Endothelial cell of umbilical vein (primary cell): ENCODE measurements at regions not wholly inside any gene's neighbourhood (a gene's known extent, or its start where the extent isn't known, plus 50 kb on each side); places are given as distances from the start of the nearest gene placed in this dataset.

Experiments
- BruUV-seq: library from RNA; stranded (reverse); fragments of 400-500 nt; replicated peaks from 2 replicates; lab custom pipeline; 2021; lab: Mats Ljungman, UMichigan
- CTCF ChIA-PET: fragments of 300-600, 350-600 bp; sonication (Branson Sonifier 250); formaldehyde crosslinking; loops from one replicate; lab custom pipeline; 2021; ENCODE audit warnings: antibody characterized with exemption, inconsistent platforms; lab: Charles Lee
- POLR2A ChIA-PET: fragments of 300-600, 350-600 bp; sonication (Branson Sonifier 250); formaldehyde crosslinking; loops from one replicate; lab custom pipeline; 2021; ENCODE audit warnings: antibody characterized with exemption, inconsistent platforms; lab: Charles Lee
- DNase-seq: peaks from one replicate; pipeline ENCODE4 v3.0.0-alpha.2; 2011; ENCODE audit warnings: low read depth, low spot score
- FAIRE-seq: peaks from 2 replicates; lab custom pipeline; 2011; peaks lifted over from hg19 to GRCh38; lab: Jason Lieb, UNC
- H2AFZ ChIP-seq: 2 replicates; pipeline ENCODE4 v1.6.0; 2012; ENCODE audit warnings: low read depth, low read length, control low read depth, inconsistent platforms
- H3K27ac ChIP-seq: 2 replicates; pipeline ENCODE4 v1.5.1; 2011; ENCODE audit warnings: low read depth, mild to moderate bottlenecking, control low read depth, low read length, moderate library complexity; ENCODE audit not compliant: insufficient read depth
- H3K27me3 ChIP-seq, 2 experiments: 2 replicates each; pipeline versions ENCODE4 v1.6.0 to v1.6.1; 2011; ENCODE audit warnings: low read length in 2 of 2, mixed read lengths in 1 of 2; ENCODE audit not compliant: control insufficient read depth in 2 of 2, insufficient read depth in 2 of 2
- H3K36me3 ChIP-seq, 2 experiments: 2 replicates in 1 of 2; 3 replicates in 1 of 2; pipeline ENCODE4 v1.5.1; 2011; ENCODE audit warnings: low read length in 2 of 2, mild to moderate bottlenecking in 1 of 2, moderate library complexity in 1 of 2; ENCODE audit not compliant: control insufficient read depth in 2 of 2, insufficient read depth in 2 of 2; ENCODE audit errors: extremely low read depth in 1 of 2
- H3K4me1 ChIP-seq: 3 replicates; pipeline ENCODE4 v1.5.1; 2011; ENCODE audit warnings: mild to moderate bottlenecking, low read length; ENCODE audit not compliant: control insufficient read depth, insufficient read depth; ENCODE audit errors: extremely low read depth
- H3K4me2 ChIP-seq: 2 replicates; pipeline ENCODE4 v1.6.1; 2011; ENCODE audit warnings: low read length, control low read depth, mixed read lengths; ENCODE audit not compliant: insufficient read depth
- H3K4me3 ChIP-seq, 3 experiments: fragments of 200-600 bp in 1 of 3; sonication (generic), shearing (Covaris generic) in 1 of 3; replicated peaks in 1 of 3; 2 replicates each; pipeline ENCODE4 v1.5.1; 2011 to 2016; ENCODE audit warnings: control low read depth in 3 of 3, low read length in 3 of 3, mild to moderate bottlenecking in 2 of 3, inconsistent platforms in 1 of 3, low read depth in 1 of 3, moderate library complexity in 1 of 3; ENCODE audit not compliant: insufficient read depth in 1 of 3
- H3K79me2 ChIP-seq: 2 replicates; pipeline ENCODE4 v1.6.0; 2012; ENCODE audit warnings: low read length, inconsistent platforms; ENCODE audit not compliant: control insufficient read depth, insufficient read depth
- H3K9ac ChIP-seq: replicated peaks from 2 replicates; pipeline ENCODE3; 2011; ENCODE audit warnings: low read length, control low read depth; ENCODE audit not compliant: insufficient read depth; ENCODE audit errors: extremely low read depth
- H3K9me1 ChIP-seq: replicated peaks from 3 replicates; pipeline ENCODE4 v1.6.0; 2011; ENCODE audit warnings: mild to moderate bottlenecking, low read length; ENCODE audit not compliant: control insufficient read depth, insufficient read depth; ENCODE audit errors: extremely low read depth
- H3K9me3 ChIP-seq: replicated peaks from 2 replicates; pipeline ENCODE4 v1.5.1; 2012; ENCODE audit warnings: low read length, inconsistent platforms; ENCODE audit not compliant: control insufficient read depth, insufficient read depth
- H4K20me1 ChIP-seq: replicated peaks from 2 replicates; pipeline ENCODE3; 2011; ENCODE audit warnings: mild to moderate bottlenecking, low read length; ENCODE audit not compliant: control insufficient read depth, insufficient read depth; ENCODE audit errors: extremely low read depth
- EZH2 ChIP-seq: IDR thresholded peaks from 2 replicates; pipeline ENCODE4 v1.6.1; 2012; ENCODE audit warnings: borderline replicate concordance, low read depth, mild to moderate bottlenecking, moderate library complexity, low read length, inconsistent platforms; ENCODE audit not compliant: severe bottlenecking
- FOS ChIP-seq: IDR thresholded peaks from 2 replicates; pipeline ENCODE4 v1.6.1; 2011; ENCODE audit warnings: mild to moderate bottlenecking, low read length, moderate library complexity, borderline replicate concordance; ENCODE audit not compliant: insufficient read depth
- GATA2 ChIP-seq: IDR thresholded peaks from 2 replicates; pipeline ENCODE4 v1.7.0; 2011; ENCODE audit warnings: low read depth, mild to moderate bottlenecking, moderate library complexity, mixed read lengths, low read length; ENCODE audit not compliant: insufficient read length, insufficient read depth
- JUN ChIP-seq: IDR thresholded peaks from 2 replicates; pipeline ENCODE4 v1.6.1; 2011; ENCODE audit warnings: borderline replicate concordance, low read depth; ENCODE audit not compliant: insufficient read length, insufficient read depth
- MAX ChIP-seq: IDR thresholded peaks from 2 replicates; pipeline ENCODE4 v1.6.1; 2011; ENCODE audit not compliant: insufficient read depth, insufficient read length
- MYC ChIP-seq: IDR thresholded peaks from one replicate; pipeline ENCODE4 v1.6.1; 2011; ENCODE audit warnings: mild to moderate bottlenecking, low read depth, low read length
- POLR2A ChIP-seq: IDR thresholded peaks from 2 replicates; pipeline ENCODE4 v1.6.1; 2012; ENCODE audit warnings: low read depth, mild to moderate bottlenecking, control low read depth, low read length
- POLR2AphosphoS5 ChIP-seq: IDR thresholded peaks from 2 replicates; pipeline ENCODE4 v1.6.1; 2012; ENCODE audit warnings: low read depth, mild to moderate bottlenecking, control low read depth, low read length, moderate library complexity; ENCODE audit not compliant: insufficient read depth
- dilution Hi-C: fragments of 300-500 bp; cut with MboI; formaldehyde crosslinking; loops from one replicate; pipeline ENCODE4 v1.15.0; 2019; ENCODE audit warnings: low sequenced_read_pairs; ENCODE audit not compliant: extremely low pct_ligation_motif_present
- intact Hi-C: fragments of 100-400 bp; cut with micrococcal nuclease; formaldehyde crosslinking; loops from one replicate; pipeline ENCODE4 v1.10.0; 2022

GRCh38 chr5:40399349-40399748 is 280.4 kb upstream of the PTGER4 start:
- no peak for DNase-seq
- no peaks in the 10 kb centered on the region for H3K79me2 ChIP-seq
- H3K4me2 ChIP-seq, result no peak overlapping the region
- no peaks in the 10 kb centered on the region for H3K27me3 ChIP-seq
- no peak overlapping the region for H3K27ac ChIP-seq
- no peaks in the 10 kb centered on the region for H3K36me3 ChIP-seq
- BruUV-seq, result no TSS peak
- H3K9ac ChIP-seq, result no peak overlapping the region
- intact Hi-C loops, result no loop called here
- H4K20me1 ChIP-seq, result no peaks in the 10 kb centered on the region
- no peak overlapping the region for H3K4me3 ChIP-seq
- dilution Hi-C loops, result no loop called here
- POLR2A ChIA-PET, result no interaction called here
- CTCF ChIA-PET, result interaction anchor here (1.0 to 1.6 kb wide), 2 partner anchors 11 to 15 kb away, joined by 3 to 5 read pairs; no protein-coding TSS in a partner anchor
- no peaks in the 10 kb centered on the region for H3K9me1 ChIP-seq
- TF ChIP-seq GATA2 (no peak), POLR2A (no peak), JUN (no peak), MYC (no peak), POLR2AphosphoS5 (no peak), MAX (no peak), FOS (no peak), EZH2 (no peak)
- no peak for FAIRE-seq
- no peaks in the 10 kb centered on the region for H3K9me3 ChIP-seq
- no peaks in the 10 kb centered on the region for H3K4me1 ChIP-seq
- no peak overlapping the region for H2AFZ ChIP-seq

- no peaks in the 10 kb centered on the region for H3K9me1 ChIP-seq
- no peak overlapping the region for H3K4me3 ChIP-seq
- DNase-seq (no peak), FAIRE-seq (no peak)
- H2AFZ ChIP-seq, result no peak overlapping the region
- H3K9me3 ChIP-seq, result no peaks in the 10 kb centered on the region
- ChIA-PET CTCF (no interaction called here), POLR2A (no interaction called here)
- H3K27ac ChIP-seq, result no peak overlapping the region
- H3K36me3 ChIP-seq, result no peaks in the 10 kb centered on the region
- dilution Hi-C loops, result no loop called here
- H3K4me2 ChIP-seq, result no peak overlapping the region
- no peaks in the 10 kb centered on the region for H4K20me1 ChIP-seq
- no peaks in the 10 kb centered on the region for H3K79me2 ChIP-seq
- no peak overlapping the region for H3K9ac ChIP-seq
- intact Hi-C loops, result no loop called here
- TF ChIP-seq MYC, result no peak
- no peak for TF ChIP-seq POLR2AphosphoS5
- no peak for TF ChIP-seq FOS
- BruUV-seq, result no TSS peak
- H3K4me1 ChIP-seq, result no peaks in the 10 kb centered on the region
- H3K27me3 ChIP-seq, result no peaks in the 10 kb centered on the region
These were observed 281.7 kb upstream of the PTGER4 start for GRCh38 chr5:40397976-40398375.
